IPS-20b (cell line): ENCODE measurements at regions not wholly inside any gene's neighbourhood (a gene's known extent, or its start where the extent isn't known, plus 50 kb on each side); places are given as distances from the start of the nearest gene placed in this dataset.

Experiments used
- H3K27ac ChIP-seq: one replicate; pipeline ENCODE4 v1.5.1; 2013; ENCODE audit warnings: low read length
- H3K27me3 ChIP-seq: 2 replicates; pipeline ENCODE4 v1.6.1; 2013; ENCODE audit warnings: mild to moderate bottlenecking, low read length, inconsistent platforms; ENCODE audit not compliant: insufficient read depth
- H3K36me3 ChIP-seq: 2 replicates; pipeline ENCODE4 v1.6.1; 2013; ENCODE audit warnings: low read depth, mild to moderate bottlenecking, inconsistent platforms, low read length, moderate library complexity; ENCODE audit not compliant: insufficient read depth
- H3K4me1 ChIP-seq: 2 replicates; pipeline ENCODE4 v1.6.1; 2013; ENCODE audit warnings: mild to moderate bottlenecking, control low read depth, inconsistent platforms, low read length, moderate library complexity; ENCODE audit not compliant: insufficient read depth
- H3K4me3 ChIP-seq: 2 replicates; pipeline ENCODE4 v1.5.1; 2013; ENCODE audit warnings: mild to moderate bottlenecking, low read length, inconsistent platforms
- H3K9ac ChIP-seq: 2 replicates; pipeline ENCODE4 v1.6.1; 2013; ENCODE audit warnings: low read depth, mild to moderate bottlenecking, inconsistent platforms, low read length, moderate library complexity
- H3K9me3 ChIP-seq: 2 replicates; pipeline ENCODE4 v1.6.1; 2013; ENCODE audit warnings: mild to moderate bottlenecking, low read depth, low read length, inconsistent platforms; ENCODE audit not compliant: insufficient read depth

- Histone ChIP-seq H3K27me3 (no peaks in the 10 kb centered on the region), H3K9me3 (no peaks in the 10 kb centered on the region), H3K36me3 (no peaks in the 10 kb centered on the region), H3K27ac (no peak overlapping the region), H3K4me1 (peaks cover 11% of the 10 kb centered on the region; the same call in 1 of the 2 replicates), H3K4me3 (no peak overlapping the region), H3K9ac (no peak overlapping the region)
These were observed 217.5 kb upstream of the SOX11 start for GRCh38 chr2:5474716-5475115.

DNA sequence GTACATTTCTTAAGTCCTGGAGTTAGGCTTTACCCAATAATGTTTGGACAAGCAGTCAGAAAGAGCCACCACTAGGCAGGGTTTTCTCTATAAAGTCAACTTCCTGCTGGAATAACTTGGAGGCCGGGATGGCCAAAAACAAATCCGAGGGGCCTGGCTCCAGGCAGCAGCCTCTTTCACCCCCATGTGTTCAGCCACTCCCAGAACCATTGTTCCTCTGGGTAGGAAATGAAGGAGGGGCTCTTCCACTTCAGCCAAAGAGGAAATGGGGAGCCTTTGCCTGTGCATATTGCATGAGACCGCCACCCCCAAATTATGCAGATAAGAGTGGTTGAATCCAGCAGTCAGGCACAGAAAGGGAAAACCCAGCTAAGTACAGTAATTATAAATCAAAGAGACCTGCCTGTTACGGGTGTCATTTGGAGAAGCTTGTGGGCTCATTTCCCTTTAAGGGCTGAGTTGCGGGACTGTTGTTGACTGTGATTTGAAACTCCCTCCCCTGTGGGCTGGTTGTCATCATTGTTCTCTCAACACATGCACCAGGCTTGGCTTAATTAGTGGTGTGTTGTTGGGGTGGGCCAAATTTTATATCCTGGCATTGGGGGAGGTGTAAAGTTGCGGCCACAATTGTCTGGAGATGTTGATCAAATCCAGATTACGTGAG, 212.8 kb upstream of the SOX11 start:
- Histone ChIP-seq H3K27ac (peak overlapping the region; percentile 35), H3K36me3 (no peaks in the 10 kb centered on the region), H3K27me3 (no peaks in the 10 kb centered on the region), H3K4me1 (peaks cover 29% of the 10 kb centered on the region), H3K9me3 (no peaks in the 10 kb centered on the region), H3K9ac (peak overlapping the region; percentile 57; the same call in 1 of the 2 replicates), H3K4me3 (peak overlapping the region; percentile 57)

DNA sequence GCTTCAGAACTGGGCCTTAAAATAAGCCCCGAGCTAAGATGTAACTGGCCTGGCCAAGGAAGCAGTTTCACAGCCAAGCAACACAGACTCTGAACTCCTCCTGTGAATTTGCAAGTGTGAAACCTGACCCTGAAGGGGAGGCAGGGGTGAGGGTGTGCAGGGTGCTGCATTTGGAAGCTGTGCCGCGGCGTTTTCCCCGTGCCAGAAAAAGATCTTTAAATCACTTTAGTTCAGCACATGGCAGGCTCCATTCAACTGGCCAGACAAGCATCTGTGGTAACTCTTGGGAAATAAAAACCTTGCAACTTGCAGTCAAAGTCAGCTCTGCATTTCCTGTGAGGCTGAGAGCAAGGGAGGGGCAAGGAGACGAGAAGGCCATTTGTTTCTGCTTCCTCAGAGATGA, 209.3 kb upstream of the SOX11 start:
- Histone ChIP-seq H3K4me1 (peaks cover 39% of the 10 kb centered on the region), H3K36me3 (no peaks in the 10 kb centered on the region)

DNA sequence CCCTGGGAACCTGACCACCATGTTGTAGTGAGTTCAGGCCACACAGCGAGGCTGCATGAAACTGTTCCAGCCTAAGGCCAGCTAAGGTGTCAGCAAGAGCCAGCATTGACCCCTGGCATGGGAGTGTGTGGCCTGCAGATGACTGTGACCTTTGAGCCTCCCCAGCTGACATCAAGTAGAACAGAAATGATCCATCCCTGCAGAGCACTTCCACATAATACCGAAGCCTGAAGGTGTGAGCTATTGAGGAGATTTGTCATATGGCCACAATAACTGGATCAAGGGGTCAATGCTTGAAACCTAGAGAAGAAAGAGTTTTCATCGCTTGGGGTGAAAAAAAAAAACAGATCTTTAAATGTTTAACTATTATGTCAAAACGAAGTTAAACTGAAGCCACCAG, 207.3 kb upstream of the SOX11 start:
- Histone ChIP-seq H3K27ac (no peak overlapping the region), H3K27me3 (no peaks in the 10 kb centered on the region), H3K36me3 (no peaks in the 10 kb centered on the region), H3K9ac (no peak overlapping the region), H3K4me3 (peak overlapping the region; percentile 22; the same call in 1 of the 2 replicates), H3K9me3 (no peaks in the 10 kb centered on the region; the same call in 1 of the 2 replicates), H3K4me1 (peaks cover 27% of the 10 kb centered on the region)

More for the DNA sequence above, 209.3 kb upstream of the SOX11 start:
- H3K27me3 ChIP-seq: no peaks in the 10 kb centered on the region
- peak overlapping the region; percentile 28 for H3K27ac ChIP-seq
- peak overlapping the region; percentile 33; the same call in 1 of the 2 replicates for H3K9ac ChIP-seq
- peak overlapping the region; percentile 42; the same call in 1 of the 2 replicates for H3K4me3 ChIP-seq
- H3K9me3 ChIP-seq: no peaks in the 10 kb centered on the region; the same call in 1 of the 2 replicates

GRCh38 chr2:5491523-5491922, 200.7 kb upstream of the SOX11 start:
- H3K36me3 ChIP-seq: no peaks in the 10 kb centered on the region
- no peaks in the 10 kb centered on the region for H3K9me3 ChIP-seq
- H3K27me3 ChIP-seq: no peaks in the 10 kb centered on the region
- H3K9ac ChIP-seq: no peak overlapping the region
- H3K4me3 ChIP-seq: no peak overlapping the region
- H3K27ac ChIP-seq: no peak overlapping the region
- H3K4me1 ChIP-seq: peaks cover 16% of the 10 kb centered on the region; the same call in 1 of the 2 replicates

DNA sequence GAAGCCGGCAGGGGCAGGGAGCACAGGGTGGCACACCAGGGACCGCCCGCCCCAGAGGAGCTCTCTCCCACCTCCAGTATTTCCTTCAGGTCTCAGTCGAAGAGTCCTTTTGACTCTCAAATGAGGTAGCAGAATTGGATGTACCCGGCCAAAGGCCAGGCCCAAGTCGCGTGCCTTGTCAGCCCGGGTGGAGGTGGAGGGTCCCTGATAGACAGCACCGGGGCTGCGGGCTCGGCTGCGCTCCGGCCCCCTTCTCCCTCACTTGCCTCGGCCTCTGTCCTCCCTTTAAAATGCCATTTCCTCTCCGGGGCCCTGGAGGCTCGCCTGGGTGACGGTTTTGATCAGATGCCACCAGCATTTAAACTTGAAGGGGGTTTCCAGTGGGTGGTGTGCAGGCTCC, 198.9 kb upstream of the SOX11 start:
- Histone ChIP-seq H3K9me3 (no peaks in the 10 kb centered on the region), H3K4me1 (peaks cover 16% of the 10 kb centered on the region; the same call in 1 of the 2 replicates), H3K27ac (no peak overlapping the region), H3K4me3 (no peak overlapping the region), H3K27me3 (no peaks in the 10 kb centered on the region), H3K36me3 (no peaks in the 10 kb centered on the region), H3K9ac (no peak overlapping the region)

DNA sequence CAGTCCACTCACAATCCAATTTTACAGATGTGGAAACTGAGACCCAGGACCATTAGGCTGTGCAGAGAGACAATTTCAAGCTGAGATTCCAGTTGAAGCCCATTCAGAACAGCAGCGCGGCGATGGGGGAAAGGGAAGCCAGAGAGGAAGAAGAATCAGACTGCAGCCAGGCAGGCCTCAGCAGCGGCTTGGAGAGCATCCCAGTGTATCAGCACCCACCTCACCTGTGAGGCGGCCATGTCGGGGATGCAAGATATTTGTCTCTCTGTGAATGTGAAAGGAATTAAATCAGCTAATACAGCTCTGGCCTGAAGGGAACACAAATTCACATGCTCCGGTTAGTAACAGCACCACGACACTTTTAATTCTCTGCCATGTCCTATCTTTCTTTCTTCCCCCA, 198.0 kb upstream of the SOX11 start:
- no peak overlapping the region for H3K9ac ChIP-seq
- no peaks in the 10 kb centered on the region for H3K36me3 ChIP-seq
- H3K4me1 ChIP-seq: peaks cover 16% of the 10 kb centered on the region; the same call in 1 of the 2 replicates
- H3K27ac ChIP-seq: no peak overlapping the region
- H3K9me3 ChIP-seq: no peaks in the 10 kb centered on the region
- peak overlapping the region; percentile 31; the same call in 1 of the 2 replicates for H3K4me3 ChIP-seq
- H3K27me3 ChIP-seq: no peaks in the 10 kb centered on the region

DNA sequence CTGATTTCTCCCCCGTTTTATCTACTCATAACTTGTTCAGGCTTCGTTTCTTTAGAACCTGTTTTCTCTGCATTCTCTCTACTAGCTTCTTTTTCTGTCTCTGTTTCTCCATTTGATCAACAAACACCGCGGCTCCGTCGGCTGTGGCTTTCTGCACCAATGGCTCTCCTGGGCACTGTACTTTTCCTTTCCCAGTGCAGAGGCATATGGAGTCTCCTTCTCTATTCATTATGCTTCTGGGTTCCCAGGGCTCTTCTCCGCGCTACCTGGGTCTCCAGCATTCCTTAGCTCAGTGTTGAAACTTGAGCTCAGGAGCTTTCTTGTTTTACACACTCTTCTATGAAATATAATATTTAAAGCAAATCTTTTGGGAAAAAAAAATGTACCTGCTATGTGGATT, 196.6 kb upstream of the SOX11 start:
- H3K27me3 ChIP-seq: no peaks in the 10 kb centered on the region
- H3K27ac ChIP-seq: no peak overlapping the region
- no peaks in the 10 kb centered on the region for H3K9me3 ChIP-seq

DNA sequence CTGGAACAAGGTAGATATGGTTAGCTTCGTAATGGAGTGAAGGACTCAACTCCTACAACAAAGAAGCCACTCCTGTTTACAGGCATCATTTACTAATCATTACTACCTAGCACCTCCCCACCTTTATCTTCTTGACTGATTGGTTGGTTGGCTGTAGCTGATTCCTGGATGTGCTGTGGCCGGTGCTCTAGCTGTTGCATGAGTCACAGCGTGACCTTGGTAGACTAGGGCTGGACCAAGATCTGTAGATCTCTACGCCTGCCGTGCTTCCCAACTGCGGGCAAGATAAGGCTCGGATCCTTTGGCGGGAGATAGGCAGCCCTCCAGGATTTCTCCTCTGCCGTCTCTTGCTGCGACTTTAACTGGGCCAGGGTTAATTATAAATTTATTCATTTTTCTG, 194.3 kb upstream of the SOX11 start:
- H3K27me3 ChIP-seq: no peaks in the 10 kb centered on the region
- no peak overlapping the region for H3K27ac ChIP-seq

More for the DNA sequence above, 196.6 kb upstream of the SOX11 start:
- H3K4me3 ChIP-seq: no peak overlapping the region
- H3K4me1 ChIP-seq: peaks cover 16% of the 10 kb centered on the region; the same call in 1 of the 2 replicates
- H3K36me3 ChIP-seq: no peaks in the 10 kb centered on the region
- no peak overlapping the region for H3K9ac ChIP-seq

GRCh38 chr2:5501807-5502206, 190.4 kb upstream of the SOX11 start:
- Histone ChIP-seq H3K9ac (no peak overlapping the region), H3K27me3 (no peaks in the 10 kb centered on the region), H3K4me1 (peaks cover 1% of the 10 kb centered on the region; the same call in 1 of the 2 replicates), H3K4me3 (no peak overlapping the region), H3K36me3 (no peaks in the 10 kb centered on the region), H3K9me3 (no peaks in the 10 kb centered on the region), H3K27ac (no peak overlapping the region)

More for the DNA sequence above, 194.3 kb upstream of the SOX11 start:
- no peak overlapping the region for H3K4me3 ChIP-seq
- H3K4me1 ChIP-seq: peaks cover 16% of the 10 kb centered on the region; the same call in 1 of the 2 replicates
- H3K9me3 ChIP-seq: no peaks in the 10 kb centered on the region
- H3K9ac ChIP-seq: no peak overlapping the region
- no peaks in the 10 kb centered on the region for H3K36me3 ChIP-seq

DNA sequence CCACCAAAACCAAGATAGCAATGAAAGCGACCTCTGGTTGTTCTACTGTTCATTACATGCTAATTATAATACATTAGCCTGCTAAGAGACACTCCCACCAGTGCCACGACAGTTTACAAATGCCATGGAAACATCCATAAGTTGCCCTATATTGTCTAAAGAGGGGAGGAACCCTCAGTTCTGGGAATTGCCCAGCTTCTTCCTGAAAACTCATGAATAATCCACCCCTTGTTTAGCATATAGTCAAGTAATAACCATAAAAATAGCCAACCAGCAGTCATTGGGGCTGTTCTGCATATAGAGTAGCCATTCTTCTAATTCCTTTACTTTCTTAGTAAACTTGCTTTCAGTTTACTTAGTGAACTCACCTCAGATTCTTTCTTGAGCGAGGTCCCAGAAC, 189.8 kb upstream of the SOX11 start:
- Histone ChIP-seq H3K9ac (no peak overlapping the region), H3K27ac (no peak overlapping the region), H3K4me3 (no peak overlapping the region), H3K4me1 (peaks cover 7% of the 10 kb centered on the region; the same call in 1 of the 2 replicates), H3K36me3 (no peaks in the 10 kb centered on the region), H3K27me3 (no peaks in the 10 kb centered on the region), H3K9me3 (no peaks in the 10 kb centered on the region)

- H3K27me3 ChIP-seq: no peaks in the 10 kb centered on the region
- H3K4me3 ChIP-seq: no peak overlapping the region
- peaks cover 7% of the 10 kb centered on the region; the same call in 1 of the 2 replicates for H3K4me1 ChIP-seq
- no peak overlapping the region for H3K9ac ChIP-seq
- H3K36me3 ChIP-seq: no peaks in the 10 kb centered on the region
- H3K27ac ChIP-seq: no peak overlapping the region
- no peaks in the 10 kb centered on the region for H3K9me3 ChIP-seq
These were observed 187.4 kb upstream of the SOX11 start for GRCh38 chr2:5504756-5505155.
